HUES64 (cell line): ENCODE measurements at regions not wholly inside any gene's neighbourhood (a gene's known extent, or its start where the extent isn't known, plus 50 kb on each side); places are given as distances from the start of the nearest gene placed in this dataset.

Experiments
- H3K27ac ChIP-seq: 2 replicates; pipeline ENCODE4 v1.7.0; 2013; ENCODE audit warnings: low read depth, low read length, inconsistent platforms
- H3K27me3 ChIP-seq: 2 replicates; pipeline ENCODE4 v1.6.1; 2013; ENCODE audit warnings: mild to moderate bottlenecking, low read length; ENCODE audit not compliant: insufficient read depth
- H3K36me3 ChIP-seq: 2 replicates; pipeline ENCODE4 v1.6.1; 2013; ENCODE audit warnings: mild to moderate bottlenecking, low read length; ENCODE audit not compliant: insufficient read depth
- H3K4me1 ChIP-seq: 2 replicates; pipeline ENCODE4 v1.6.1; 2013; ENCODE audit warnings: mild to moderate bottlenecking, low read length, moderate library complexity; ENCODE audit not compliant: insufficient read depth
- H3K4me3 ChIP-seq: 2 replicates; pipeline ENCODE4 v1.5.1; 2013; ENCODE audit warnings: mild to moderate bottlenecking, low read length, moderate library complexity
- H3K9ac ChIP-seq: 2 replicates; pipeline ENCODE4 v1.6.1; 2013; ENCODE audit warnings: mild to moderate bottlenecking, low read depth, low read length
- H3K9me3 ChIP-seq: 2 replicates; pipeline ENCODE4 v1.6.1; 2013; ENCODE audit warnings: low read depth, low read length; ENCODE audit not compliant: insufficient read depth
- WGBS: fragments of 150-250, 120-280 bp; methylation state at CpG from one replicate; pipeline ENCODE4 v1.1.7; 2013; ENCODE audit warnings: missing lambda C conversion rate; 5-methylcytosine and 5-hydroxymethylcytosine counted together

- H3K4me1 ChIP-seq = no peaks in the 10 kb centered on the region
- no peaks in the 10 kb centered on the region for H3K9me3 ChIP-seq
- no peak overlapping the region for H3K9ac ChIP-seq
- 95% methylated on average over 18 of the region's 18 CpGs for WGBS
- H3K36me3 ChIP-seq = no peaks in the 10 kb centered on the region
- no peaks in the 10 kb centered on the region for H3K27me3 ChIP-seq
- no peak overlapping the region for H3K4me3 ChIP-seq
- H3K27ac ChIP-seq = no peak overlapping the region
Observed at GRCh38 chr5:23303836-23304235, 203.6 kb upstream of the PRDM9 start.

GRCh38 chr5:23303435-23303834 lies 204.0 kb upstream of the PRDM9 start:
- no peaks in the 10 kb centered on the region for H3K36me3 ChIP-seq
- H3K4me3 ChIP-seq = no peak overlapping the region
- H3K9me3 ChIP-seq = no peaks in the 10 kb centered on the region
- H3K27me3 ChIP-seq = no peaks in the 10 kb centered on the region
- no peak overlapping the region for H3K9ac ChIP-seq
- H3K4me1 ChIP-seq = no peaks in the 10 kb centered on the region
- 93% methylated on average over 6 of the region's 6 CpGs for WGBS
- H3K27ac ChIP-seq = no peak overlapping the region

GRCh38 chr5:23302438-23302837 lies 205.0 kb upstream of the PRDM9 start:
- H3K9me3 ChIP-seq = no peaks in the 10 kb centered on the region
- 97% methylated on average over 1 of the region's 1 CpG for WGBS
- H3K27ac ChIP-seq = no peak overlapping the region
- H3K9ac ChIP-seq = no peak overlapping the region
- H3K4me1 ChIP-seq = no peaks in the 10 kb centered on the region
- H3K27me3 ChIP-seq = no peaks in the 10 kb centered on the region
- H3K36me3 ChIP-seq = no peaks in the 10 kb centered on the region
- no peak overlapping the region for H3K4me3 ChIP-seq

- Histone ChIP-seq H3K36me3 (no peaks in the 10 kb centered on the region), H3K27ac (no peak overlapping the region), H3K4me3 (no peak overlapping the region), H3K27me3 (no peaks in the 10 kb centered on the region), H3K4me1 (no peaks in the 10 kb centered on the region), H3K9me3 (no peaks in the 10 kb centered on the region), H3K9ac (no peak overlapping the region)
- 93% methylated on average over 2 of the region's 2 CpGs for WGBS
Observed at GRCh38 chr5:23289162-23289561, 218.2 kb upstream of the PRDM9 start.

GRCh38 chr5:23284656-23285055 lies 222.8 kb upstream of the PRDM9 start:
- WGBS = 100% methylated on average over 1 of the region's 2 CpGs
- H3K27me3 ChIP-seq = no peaks in the 10 kb centered on the region
- H3K36me3 ChIP-seq = no peaks in the 10 kb centered on the region
- H3K4me3 ChIP-seq = no peak overlapping the region
- no peak overlapping the region for H3K9ac ChIP-seq
- H3K27ac ChIP-seq = no peak overlapping the region
- no peaks in the 10 kb centered on the region for H3K9me3 ChIP-seq
- no peaks in the 10 kb centered on the region for H3K4me1 ChIP-seq

GRCh38 chr5:23274171-23274570 lies 233.2 kb upstream of the PRDM9 start:
- no peak overlapping the region for H3K27ac ChIP-seq
- no peaks in the 10 kb centered on the region; the same call in 1 of the 2 replicates for H3K9me3 ChIP-seq
- WGBS = 92% methylated on average over 3 of the region's 3 CpGs
- no peak overlapping the region for H3K9ac ChIP-seq
- H3K4me3 ChIP-seq = no peak overlapping the region
- H3K27me3 ChIP-seq = no peaks in the 10 kb centered on the region
- H3K36me3 ChIP-seq = no peaks in the 10 kb centered on the region
- no peaks in the 10 kb centered on the region for H3K4me1 ChIP-seq

GRCh38 chr5:23269981-23270380 lies 237.4 kb upstream of the PRDM9 start:
- H3K4me3 ChIP-seq = no peak overlapping the region
- H3K9ac ChIP-seq = no peak overlapping the region
- no peaks in the 10 kb centered on the region for H3K9me3 ChIP-seq
- no peak overlapping the region for H3K27ac ChIP-seq
- H3K27me3 ChIP-seq = no peaks in the 10 kb centered on the region
- WGBS = 98% methylated on average over 2 of the region's 2 CpGs
- no peaks in the 10 kb centered on the region for H3K4me1 ChIP-seq
- H3K36me3 ChIP-seq = no peaks in the 10 kb centered on the region

- Histone ChIP-seq H3K27me3 (no peaks in the 10 kb centered on the region), H3K36me3 (no peaks in the 10 kb centered on the region), H3K27ac (no peak overlapping the region), H3K9ac (no peak overlapping the region), H3K9me3 (no peaks in the 10 kb centered on the region), H3K4me3 (no peak overlapping the region), H3K4me1 (no peaks in the 10 kb centered on the region)
- 96% methylated on average over 8 of the region's 10 CpGs for WGBS
Observed at GRCh38 chr5:23268136-23268535, 239.3 kb upstream of the PRDM9 start.

GRCh38 chr5:23260621-23261020 lies 246.8 kb upstream of the PRDM9 start:
- Histone ChIP-seq H3K9me3 (no peaks in the 10 kb centered on the region), H3K36me3 (no peaks in the 10 kb centered on the region), H3K27ac (no peak overlapping the region), H3K4me1 (no peaks in the 10 kb centered on the region), H3K27me3 (no peaks in the 10 kb centered on the region), H3K9ac (no peak overlapping the region), H3K4me3 (no peak overlapping the region)
- WGBS = 100% methylated on average over 1 of the region's 1 CpG

- Histone ChIP-seq H3K27me3 (no peaks in the 10 kb centered on the region), H3K36me3 (no peaks in the 10 kb centered on the region), H3K4me1 (no peaks in the 10 kb centered on the region), H3K9ac (no peak overlapping the region), H3K9me3 (no peaks in the 10 kb centered on the region), H3K27ac (no peak overlapping the region), H3K4me3 (no peak overlapping the region)
Observed at GRCh38 chr5:23257656-23258055, 249.8 kb upstream of the PRDM9 start.

GRCh38 chr5:23253621-23254198 lies 253.7 kb upstream of the PRDM9 start:
- Histone ChIP-seq H3K27ac (no peak overlapping the region), H3K9ac (no peak overlapping the region), H3K9me3 (no peaks in the 10 kb centered on the region), H3K36me3 (no peaks in the 10 kb centered on the region), H3K27me3 (no peaks in the 10 kb centered on the region), H3K4me1 (no peaks in the 10 kb centered on the region), H3K4me3 (no peak overlapping the region)
- WGBS = 94% methylated on average over 1 of the region's 1 CpG

- no peak overlapping the region for H3K27ac ChIP-seq
- H3K27me3 ChIP-seq = no peaks in the 10 kb centered on the region
- H3K4me1 ChIP-seq = no peaks in the 10 kb centered on the region
- H3K36me3 ChIP-seq = no peaks in the 10 kb centered on the region
- H3K9ac ChIP-seq = no peak overlapping the region
- 100% methylated on average over 1 of the region's 2 CpGs for WGBS
- H3K4me3 ChIP-seq = no peak overlapping the region
- H3K9me3 ChIP-seq = no peaks in the 10 kb centered on the region
Observed at GRCh38 chr5:23242891-23243290, 264.5 kb upstream of the PRDM9 start.
